ENCODE measurements at regions not wholly inside any gene's neighbourhood (a gene's known extent, or its start where the extent isn't known, plus 50 kb on each side); places are given as distances from the start of the nearest gene placed in this dataset.

- no peaks in the 10 kb centered on the region for H3K4me1 ChIP-seq (ENCODE audit: insufficient read depth, low read length, poor library complexity, severe bottlenecking)
- no peak overlapping the region for H2AFZ ChIP-seq (ENCODE audit: low read length)
- H3K4me3 ChIP-seq (ENCODE audit: low read depth, low read length, poor library complexity, severe bottlenecking) = no peak overlapping the region
- H3K36me3 ChIP-seq (ENCODE audit: insufficient read depth, low read length) = no peaks in the 10 kb centered on the region
- POLR2A ChIA-PET = no interaction called here
- CTCF ChIA-PET (ENCODE audit: unreplicated experiment) = no interaction called here
- no peak overlapping the region for H3K4me2 ChIP-seq (ENCODE audit: low read length)
- H3K9me2 ChIP-seq (ENCODE audit: insufficient read depth, low read length) = no peaks in the 10 kb centered on the region
- H4K20me1 ChIP-seq (ENCODE audit: insufficient read depth, low read length) = no peaks in the 10 kb centered on the region
- H3K9me3 ChIP-seq (ENCODE audit: low read length) = no peaks in the 10 kb centered on the region
- no peak for DNase-seq (ENCODE audit: low spot score)
- TF ChIP-seq EZH2phosphoT487 (IDR thresholded peaks at IDR 0.05; ENCODE audit: borderline replicate concordance, low read depth, low read length) = no peak
- TF ChIP-seq CTCF (conservative IDR thresholded peaks at IDR 0.05; ENCODE audit: low read length) = no peak
- H3K79me2 ChIP-seq (ENCODE audit: insufficient read depth, low read depth, low read length) = no peaks in the 10 kb centered on the region
- no TSS peak for BruUV-seq (replicated peaks)
- intact Hi-C loops (cut with micrococcal nuclease; ENCODE audit: unreplicated experiment) = no loop called here
- no peak overlapping the region for H3K27ac ChIP-seq (ENCODE audit: low read depth, low read length, poor library complexity, severe bottlenecking)
These were observed 96.8 kb upstream of the MLIP start for GRCh38 chr6:54014440-54014839.

GRCh38 chr6:54017877-54018276, 93.4 kb upstream of the MLIP start:
- no peaks in the 10 kb centered on the region for H3K9me3 ChIP-seq (ENCODE audit: low read length)
- POLR2A ChIA-PET = no interaction called here
- H3K9me2 ChIP-seq (ENCODE audit: insufficient read depth, low read length) = no peaks in the 10 kb centered on the region
- no peak for TF ChIP-seq CTCF (conservative IDR thresholded peaks at IDR 0.05; ENCODE audit: low read length)
- no peak for TF ChIP-seq EZH2phosphoT487 (IDR thresholded peaks at IDR 0.05; ENCODE audit: borderline replicate concordance, low read depth, low read length)
- H3K79me2 ChIP-seq (ENCODE audit: insufficient read depth, low read depth, low read length) = no peaks in the 10 kb centered on the region
- H3K4me3 ChIP-seq (ENCODE audit: low read depth, low read length, poor library complexity, severe bottlenecking) = no peak overlapping the region
- no peaks in the 10 kb centered on the region for H4K20me1 ChIP-seq (ENCODE audit: insufficient read depth, low read length)
- no peak overlapping the region for H3K27ac ChIP-seq (ENCODE audit: low read depth, low read length, poor library complexity, severe bottlenecking)
- intact Hi-C loops (cut with micrococcal nuclease; ENCODE audit: unreplicated experiment) = no loop called here
- no peaks in the 10 kb centered on the region for H3K36me3 ChIP-seq (ENCODE audit: insufficient read depth, low read length)
- no TSS peak for BruUV-seq (replicated peaks)
- H3K4me2 ChIP-seq (ENCODE audit: low read length) = no peak overlapping the region
- no peak overlapping the region for H2AFZ ChIP-seq (ENCODE audit: low read length)
- H3K4me1 ChIP-seq (ENCODE audit: insufficient read depth, low read length, poor library complexity, severe bottlenecking) = no peaks in the 10 kb centered on the region
- CTCF ChIA-PET (ENCODE audit: unreplicated experiment) = no interaction called here
- DNase-seq (ENCODE audit: low spot score) = no peak

- H3K36me3 ChIP-seq (ENCODE audit: insufficient read depth, low read length) = no peaks in the 10 kb centered on the region
- no peak for TF ChIP-seq CTCF (conservative IDR thresholded peaks at IDR 0.05; ENCODE audit: low read length)
- no peak for TF ChIP-seq EZH2phosphoT487 (IDR thresholded peaks at IDR 0.05; ENCODE audit: borderline replicate concordance, low read depth, low read length)
- BruUV-seq (replicated peaks) = no TSS peak
- H3K4me2 ChIP-seq (ENCODE audit: low read length) = no peak overlapping the region
- no peak overlapping the region for H3K4me3 ChIP-seq (ENCODE audit: low read depth, low read length, poor library complexity, severe bottlenecking)
- H4K20me1 ChIP-seq (ENCODE audit: insufficient read depth, low read length) = no peaks in the 10 kb centered on the region
- no peak for DNase-seq (ENCODE audit: low spot score)
- POLR2A ChIA-PET = no interaction called here
- H3K79me2 ChIP-seq (ENCODE audit: insufficient read depth, low read depth, low read length) = no peaks in the 10 kb centered on the region
- H3K27ac ChIP-seq (ENCODE audit: low read depth, low read length, poor library complexity, severe bottlenecking) = no peak overlapping the region
- no peaks in the 10 kb centered on the region for H3K9me3 ChIP-seq (ENCODE audit: low read length)
- H3K4me1 ChIP-seq (ENCODE audit: insufficient read depth, low read length, poor library complexity, severe bottlenecking) = no peaks in the 10 kb centered on the region
- no peak overlapping the region for H2AFZ ChIP-seq (ENCODE audit: low read length)
- H3K9me2 ChIP-seq (ENCODE audit: insufficient read depth, low read length) = no peaks in the 10 kb centered on the region
- intact Hi-C loops (cut with micrococcal nuclease; ENCODE audit: unreplicated experiment) = no loop called here
- CTCF ChIA-PET (ENCODE audit: unreplicated experiment) = no interaction called here
These were observed 92.5 kb upstream of the MLIP start for GRCh38 chr6:54018722-54019121.
